HG03520 (cell line): ENCODE measurements at regions not wholly inside any gene's neighbourhood (a gene's known extent, or its start where the extent isn't known, plus 50 kb on each side); places are given as distances from the start of the nearest gene placed in this dataset.
"Not testable (repeated sequence)": the region's sequence is repeated elsewhere in the genome, so short reads cannot be mapped to it uniquely, and the experiment has no call there.

Source experiments
- ATAC-seq: cut with Tn5 transposase; IDR thresholded peaks from one replicate; pipeline ENCODE4 v1.9.1; 2021; ENCODE audit warnings: mild to moderate bottlenecking, moderate library complexity; ENCODE audit not compliant: unreplicated experiment

DNA sequence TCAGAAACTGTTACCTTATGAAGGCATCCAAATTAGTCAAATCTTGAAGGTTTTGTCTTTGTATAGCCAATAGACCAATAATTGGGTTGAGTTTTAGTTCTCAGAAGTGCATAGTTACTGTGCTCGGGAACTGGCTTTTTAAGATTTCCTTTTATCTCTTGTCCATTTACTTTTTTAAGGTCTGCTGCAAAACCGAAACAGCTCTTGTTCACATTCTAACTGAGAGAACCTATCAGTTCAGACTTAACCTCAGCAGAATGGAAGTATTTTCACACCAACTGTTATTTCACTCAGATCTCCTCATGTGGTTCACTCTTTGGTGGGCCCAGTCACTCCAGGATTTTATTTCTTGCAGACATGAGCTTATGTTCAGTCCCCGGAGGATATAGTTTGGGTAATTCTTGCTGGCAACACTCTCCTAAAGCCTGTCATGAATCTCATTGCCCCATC, 55.5 kb downstream of the TPBG start:
- ATAC-seq = peak; percentile 72

DNA sequence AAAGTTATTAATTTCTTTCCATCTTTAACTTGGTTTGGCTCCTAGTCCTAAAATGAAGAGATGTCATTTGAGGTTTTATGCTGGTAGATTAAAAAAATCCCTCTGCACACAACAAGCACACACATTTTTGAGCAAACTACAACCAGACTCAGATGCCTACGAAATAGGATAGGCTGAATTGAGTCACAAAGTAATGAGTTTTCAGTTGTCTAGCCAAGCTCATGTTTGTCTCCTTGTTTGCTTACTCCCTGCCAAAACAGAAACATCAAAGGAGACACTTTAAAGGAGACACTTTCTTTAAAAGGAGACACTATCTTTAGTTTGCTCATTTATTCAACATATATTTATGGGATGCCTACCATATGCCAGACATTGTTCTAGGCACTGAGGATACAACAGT, 56.2 kb downstream of the TPBG start:
- ATAC-seq = peak; percentile 49

DNA sequence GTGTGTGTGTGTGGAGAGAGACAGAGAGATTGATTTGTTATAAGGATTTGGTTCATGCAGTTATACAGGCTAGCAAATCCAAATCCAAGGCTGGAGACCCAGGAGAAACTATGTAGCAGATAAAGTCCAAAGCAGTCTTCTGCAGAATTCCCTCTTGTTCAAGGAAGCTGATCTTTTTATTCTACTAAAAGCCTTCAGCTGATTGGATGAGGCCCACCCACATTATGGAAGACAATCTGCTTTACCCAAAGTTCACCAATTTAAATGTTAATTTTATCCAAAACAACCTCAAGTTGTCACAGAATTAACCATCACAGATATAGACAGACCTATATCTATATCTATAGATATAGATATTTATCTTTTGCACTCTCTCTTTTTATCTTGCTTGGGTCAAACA, 67.0 kb downstream of the TPBG start:
- no peak for ATAC-seq

DNA sequence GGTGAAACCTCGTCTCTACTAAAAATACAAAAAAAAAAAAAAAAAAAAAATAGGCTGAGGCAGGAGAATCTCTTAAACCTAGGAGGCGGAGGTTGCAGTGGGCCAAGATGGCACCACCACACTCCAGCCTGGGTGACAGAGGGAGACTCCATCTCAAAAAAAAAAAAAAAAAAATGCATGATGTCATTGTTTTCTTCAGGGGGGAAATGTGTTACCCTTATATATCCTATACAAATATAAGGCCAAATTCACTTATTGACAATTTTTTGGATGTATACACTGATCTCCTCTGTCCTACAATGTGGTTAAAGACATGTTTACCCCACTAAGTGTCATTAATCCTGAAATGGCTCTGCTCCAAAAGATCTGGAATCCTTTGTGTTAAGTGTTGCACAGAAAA, 73.1 kb downstream of the TPBG start:
- ATAC-seq = no peak

DNA sequence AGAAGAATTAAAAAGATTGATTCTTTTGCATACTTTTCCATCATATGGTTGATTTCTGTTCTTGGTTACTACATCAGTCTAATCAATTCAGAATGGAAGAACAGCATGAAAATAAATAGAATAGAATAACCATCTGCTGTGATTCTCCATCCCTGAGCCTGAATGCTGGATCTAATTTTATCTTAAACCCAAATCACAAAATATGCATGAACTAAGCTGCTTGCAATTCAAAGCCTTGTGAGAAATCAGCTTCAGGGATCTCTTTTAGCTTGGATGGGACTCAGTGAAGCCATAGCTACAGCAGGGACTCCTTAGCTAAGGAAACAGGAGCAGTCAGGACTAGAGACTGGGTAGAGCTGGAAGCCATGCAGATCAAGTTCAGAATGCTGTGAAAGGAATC, 74.1 kb downstream of the TPBG start:
- ATAC-seq = no peak

DNA sequence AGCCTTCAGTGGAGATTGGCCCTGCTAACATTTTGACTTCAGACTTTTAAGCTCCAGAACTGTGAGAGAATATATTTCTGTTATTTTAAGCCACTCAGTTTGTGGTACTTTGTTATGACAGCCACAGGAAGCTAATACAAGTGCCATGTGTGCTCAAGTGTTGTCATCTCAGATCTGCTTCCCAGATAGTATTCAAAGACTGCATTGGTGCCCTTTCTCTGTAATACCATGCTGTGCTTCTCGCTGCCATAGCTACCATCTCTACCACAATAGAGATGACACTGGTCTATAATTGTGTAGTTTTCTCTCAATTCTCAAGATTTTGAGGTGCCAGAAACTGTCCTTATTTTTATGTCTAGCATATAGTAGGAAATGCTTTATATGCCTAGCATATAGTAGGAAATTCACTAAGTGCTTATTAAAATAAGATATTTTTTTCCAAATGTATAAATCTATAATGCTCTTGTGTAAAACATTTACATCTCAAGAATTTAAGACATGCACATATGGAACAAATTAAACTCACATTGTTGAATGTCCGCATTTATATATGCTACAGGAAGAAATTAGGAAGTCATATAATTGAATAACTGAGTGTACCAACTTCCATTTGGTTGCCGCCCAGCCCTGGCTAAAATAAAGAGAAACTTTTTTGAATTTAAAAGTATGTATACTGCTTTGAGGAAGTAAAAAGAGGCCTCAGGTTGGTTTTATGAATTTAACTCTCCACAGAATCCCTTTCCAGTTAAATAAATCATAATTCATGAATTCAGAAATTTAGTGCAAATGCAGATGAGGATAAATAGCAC, 77.6 kb downstream of the TPBG start:
- ATAC-seq = no peak

DNA sequence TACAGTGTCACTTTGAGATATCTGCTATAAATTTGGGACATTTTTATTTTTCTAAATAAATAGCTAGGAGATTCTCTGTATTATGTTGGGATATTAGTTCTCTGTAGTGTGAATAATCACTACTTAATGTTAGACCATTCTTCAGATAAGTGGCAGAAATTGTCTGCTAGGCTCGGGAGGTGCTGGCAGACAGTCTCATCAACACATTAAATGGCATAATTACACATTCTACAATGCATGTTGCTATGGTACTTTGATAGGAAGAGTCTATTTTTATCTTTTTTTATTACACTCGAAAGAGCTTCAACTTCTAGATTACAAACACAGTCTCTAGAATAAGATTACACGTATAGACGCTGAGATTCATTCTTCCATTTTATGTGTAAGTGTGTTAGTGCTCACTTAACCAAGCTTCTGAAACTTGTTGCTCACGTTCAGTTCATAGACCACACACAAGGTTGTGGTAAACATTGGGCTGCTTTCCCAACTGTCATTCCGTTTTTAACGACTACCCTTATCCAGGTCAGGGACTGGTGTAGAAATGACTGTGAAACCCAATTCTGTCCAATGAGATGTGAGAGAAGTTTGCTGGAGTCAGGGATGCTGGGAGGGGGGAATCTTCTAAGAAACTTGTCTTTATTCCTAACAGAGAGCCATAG, 78.6 kb downstream of the TPBG start:
- no peak for ATAC-seq

DNA sequence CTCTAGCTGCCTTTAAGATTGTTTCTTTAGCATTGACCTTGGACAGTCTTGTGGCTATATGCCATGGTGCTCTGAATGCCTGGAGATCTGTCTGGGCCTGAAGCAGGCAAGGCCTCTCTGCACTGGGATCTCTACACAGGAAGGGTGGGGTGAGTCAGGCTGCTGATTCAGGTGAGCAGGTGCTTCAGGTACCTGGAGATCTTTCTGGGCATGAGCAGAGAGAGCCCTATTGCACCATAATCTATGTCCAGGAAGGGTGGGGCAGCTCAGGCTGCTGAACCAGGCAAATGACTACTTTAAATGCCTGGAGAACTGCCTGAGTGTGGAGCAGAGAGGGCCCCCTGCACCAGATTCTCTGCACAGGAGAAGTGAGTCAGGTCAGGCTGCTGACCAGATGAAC, 94.5 kb downstream of the TPBG start:
- no peak for ATAC-seq

DNA sequence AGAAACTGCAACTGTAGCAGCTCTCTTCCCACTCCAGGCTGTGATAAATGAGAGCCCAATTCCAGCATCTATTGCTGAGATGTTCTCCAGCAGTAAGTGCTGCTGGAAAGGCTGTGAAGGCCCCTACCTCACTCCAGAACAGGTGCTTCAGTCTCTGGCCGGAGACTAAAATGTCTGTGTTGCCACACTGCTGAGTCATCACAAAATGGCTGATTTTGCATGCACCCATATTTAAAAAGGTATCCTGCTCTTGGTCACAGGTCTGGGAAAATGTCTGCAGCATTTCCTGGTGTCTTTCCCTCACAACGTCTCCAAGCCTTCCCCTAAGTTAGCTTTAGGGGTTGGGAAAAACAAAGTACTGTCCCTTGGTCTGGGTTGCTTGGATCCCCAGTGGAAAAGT, 95.1 kb downstream of the TPBG start:
- no peak for ATAC-seq

DNA sequence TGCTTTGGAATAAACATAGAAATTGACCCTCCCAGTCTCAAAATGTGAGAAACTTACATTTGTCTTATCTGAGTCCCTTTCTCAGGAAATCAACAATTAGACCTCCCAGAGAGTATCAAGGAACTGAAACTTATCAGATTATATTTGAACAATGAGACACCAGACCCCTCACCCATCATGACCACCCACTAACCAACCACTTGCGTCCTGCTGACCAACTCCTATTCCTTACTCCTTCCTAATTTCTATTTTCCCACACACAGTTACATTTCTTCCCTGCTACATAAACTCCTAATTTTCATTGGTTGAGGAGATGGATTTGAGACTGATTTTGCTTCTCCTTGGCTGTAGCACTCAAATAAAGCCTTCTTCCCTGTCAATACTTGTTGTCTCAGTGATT, 97.9 kb downstream of the TPBG start:
- ATAC-seq = no peak

DNA sequence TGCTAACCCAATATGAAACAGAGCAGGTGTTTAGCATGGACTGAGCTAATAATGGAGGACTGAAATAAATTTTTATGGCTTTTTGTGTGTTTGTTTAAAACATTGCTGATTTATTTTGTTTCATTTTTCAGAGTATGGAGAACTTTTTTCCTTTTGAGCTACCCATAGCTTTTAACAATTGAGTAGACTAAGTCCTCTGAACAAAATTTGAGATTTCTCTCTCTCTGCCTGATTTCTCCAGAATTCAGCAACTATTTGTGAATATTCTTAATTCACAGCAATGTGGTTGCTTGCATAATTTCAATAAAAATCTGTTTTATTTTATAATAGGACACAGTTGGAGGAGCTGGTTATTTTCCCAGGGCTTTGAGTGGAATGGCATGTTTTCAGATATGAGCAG, 103.7 kb downstream of the TPBG start:
- ATAC-seq = no peak

DNA sequence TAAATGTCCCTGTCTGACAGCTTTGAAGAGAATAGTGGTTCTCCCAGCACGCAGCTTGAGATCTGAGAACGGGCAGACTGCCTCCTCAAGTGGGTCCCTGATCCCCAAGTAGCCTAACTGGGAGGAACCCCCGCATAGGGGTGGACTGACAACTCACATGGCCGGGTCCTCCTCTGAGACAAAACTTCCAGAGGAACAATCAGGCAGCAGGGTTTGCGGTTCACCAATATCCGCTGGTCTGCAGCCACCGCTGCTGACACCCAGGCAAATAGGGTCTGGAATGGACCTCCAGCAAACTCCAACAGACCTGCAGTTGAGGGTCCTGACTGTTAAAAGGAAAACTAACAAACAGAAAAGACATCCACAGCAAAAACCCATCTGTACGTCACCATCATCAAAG, 106.5 kb downstream of the TPBG start:
- ATAC-seq = not testable (repeated sequence)

DNA sequence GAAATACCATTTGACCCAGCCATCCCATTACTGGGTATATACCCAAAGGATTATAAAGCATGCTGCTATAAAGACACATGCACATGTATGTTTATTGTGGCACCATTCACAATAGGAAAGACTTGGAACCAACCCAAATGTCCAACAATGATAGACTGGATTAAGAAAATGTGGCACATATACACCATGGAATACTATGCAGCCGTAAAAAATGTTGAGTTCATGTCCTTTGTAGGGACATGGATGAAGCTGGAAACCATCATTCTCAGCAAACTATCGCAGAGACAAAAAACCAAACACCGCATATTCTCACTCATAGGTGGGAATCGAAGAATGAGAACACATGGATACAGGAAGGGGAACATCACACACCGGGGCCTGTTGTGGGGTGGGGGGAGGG, 111.5 kb downstream of the TPBG start:
- not testable (repeated sequence) for ATAC-seq

DNA sequence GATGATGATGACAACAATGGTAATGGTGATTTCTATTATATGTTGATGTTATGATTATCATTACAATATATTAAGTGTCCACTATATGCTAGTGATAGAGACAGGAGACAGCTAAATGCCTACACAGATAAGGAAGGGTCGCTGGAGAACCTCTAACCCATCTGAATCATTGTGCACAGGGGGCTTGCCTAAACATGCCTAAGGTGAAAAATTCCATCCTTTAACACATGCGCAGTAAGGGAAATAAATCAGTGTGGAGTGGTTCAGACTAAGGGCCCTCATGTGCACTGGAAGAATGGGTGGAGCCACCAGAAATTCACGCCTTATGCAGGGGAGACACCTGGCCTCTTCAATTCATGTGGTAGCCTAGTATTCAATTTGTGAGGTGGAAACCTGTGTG, 120.4 kb downstream of the TPBG start:
- ATAC-seq = no peak

DNA sequence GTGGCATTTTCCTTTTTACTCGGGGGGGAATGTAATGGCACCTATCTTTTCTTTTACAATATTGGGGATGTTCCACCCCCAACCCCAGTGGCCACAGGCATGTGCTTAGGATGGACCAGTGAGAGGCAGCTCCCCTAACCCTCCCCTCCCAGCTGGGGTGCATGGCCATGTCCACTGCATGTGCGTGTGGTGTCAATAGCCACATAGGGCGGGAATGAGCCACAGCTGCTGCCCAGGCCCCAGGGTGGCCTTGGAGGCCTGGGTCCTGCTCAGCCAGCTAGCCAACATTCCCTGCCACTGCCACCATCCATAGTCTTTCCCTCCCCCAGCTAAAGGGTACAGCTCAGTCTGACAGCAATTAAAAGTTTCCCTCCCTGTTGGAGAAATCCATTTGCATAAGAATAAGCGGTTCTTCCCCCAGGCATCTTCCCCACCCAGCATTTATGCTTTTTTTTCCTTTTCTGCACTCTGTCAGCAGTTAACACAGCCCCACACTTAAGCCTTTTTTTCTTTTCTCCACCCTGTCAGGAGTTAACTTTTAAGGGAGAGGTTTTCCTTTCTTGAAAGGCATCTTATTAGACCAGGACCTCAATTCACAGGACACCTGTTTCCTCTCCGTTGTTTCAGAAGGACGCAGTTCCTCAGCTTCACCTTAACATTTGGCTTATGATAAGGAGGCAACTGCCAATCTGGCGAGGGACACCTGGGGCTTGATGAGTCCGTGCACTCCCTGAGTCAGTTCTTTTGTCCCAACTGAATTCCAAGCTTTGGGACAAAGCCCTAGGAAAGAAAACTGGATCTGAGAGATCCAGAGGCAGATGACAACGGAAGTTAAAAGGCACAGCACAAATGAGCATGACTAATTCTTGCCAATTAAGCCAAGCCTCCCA, 121.4 kb downstream of the TPBG start:
- no peak for ATAC-seq

DNA sequence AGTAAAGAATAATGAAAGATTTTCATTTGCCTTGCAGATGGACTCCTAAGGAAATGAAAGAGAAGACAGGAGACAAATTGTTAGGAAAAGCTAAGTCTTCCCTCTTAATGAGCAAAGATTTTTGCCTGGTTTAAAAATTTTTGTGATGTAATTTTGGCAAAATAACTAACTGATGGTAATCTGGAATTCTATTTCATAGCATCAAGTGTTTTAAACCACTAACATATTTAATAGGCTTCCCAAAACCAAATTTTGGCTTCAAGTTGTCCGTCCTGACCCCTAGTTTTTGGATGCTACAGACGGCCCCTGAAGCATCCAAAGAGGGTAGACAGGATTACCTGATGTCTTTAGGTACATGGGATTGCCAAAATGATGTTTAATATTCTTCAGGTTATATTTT, 124.3 kb downstream of the TPBG start:
- ATAC-seq = no peak

DNA sequence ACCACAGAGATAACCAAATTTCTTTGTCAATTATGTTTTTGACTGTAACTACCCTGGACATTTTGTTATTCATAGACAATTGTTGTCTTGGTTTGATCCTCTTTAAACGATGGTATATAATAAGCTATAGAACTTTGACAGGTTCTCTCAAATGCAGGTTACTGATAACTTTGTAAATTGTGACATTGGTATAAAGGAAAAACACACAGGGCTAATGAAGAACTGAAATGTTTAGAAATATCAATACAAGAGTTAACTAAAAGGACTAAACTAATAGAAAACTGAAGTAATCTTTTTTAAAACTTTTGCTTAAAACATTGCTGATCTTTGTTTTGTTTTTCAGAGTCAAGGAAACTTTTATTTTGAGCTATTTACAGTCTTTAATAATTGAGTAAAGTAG, 124.8 kb downstream of the TPBG start:
- ATAC-seq = no peak

DNA sequence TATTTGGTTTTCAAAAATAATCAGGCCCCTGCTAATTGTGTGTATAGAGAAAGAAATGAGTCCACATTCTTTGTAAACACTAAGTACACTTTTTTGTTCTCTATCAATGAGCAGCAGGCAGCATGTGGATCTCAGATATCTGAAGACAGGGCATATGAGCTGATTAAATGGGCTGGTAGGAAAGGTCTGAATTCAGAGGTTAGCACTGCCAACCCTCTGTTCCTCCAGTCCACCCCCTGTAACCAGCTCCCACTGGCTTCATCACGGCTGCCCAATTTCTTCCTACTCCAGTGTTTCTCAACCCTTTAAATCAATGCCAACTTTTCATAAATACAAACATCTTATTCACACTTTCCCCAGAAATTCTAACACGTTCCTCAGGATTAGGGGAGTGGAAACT, 128.5 kb downstream of the TPBG start:
- no peak for ATAC-seq

DNA sequence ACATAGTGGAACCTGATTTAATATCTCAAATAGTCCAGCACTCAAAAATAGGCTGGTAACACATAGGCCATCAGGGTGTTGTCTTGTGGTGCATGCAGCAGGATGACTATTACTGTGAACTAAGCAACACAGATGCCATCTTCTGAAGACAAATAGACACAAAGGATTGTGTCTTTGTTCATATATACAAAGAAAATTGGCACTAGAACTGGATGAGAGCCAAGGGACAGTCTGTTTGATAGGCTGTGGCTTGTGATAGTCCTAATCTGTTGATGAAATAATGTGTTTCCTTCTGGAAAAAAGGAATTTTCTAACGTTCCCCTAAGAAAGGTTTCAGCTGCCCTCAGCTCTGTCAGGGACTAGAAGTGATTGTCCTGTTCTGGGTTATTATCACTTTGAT, 129.8 kb downstream of the TPBG start:
- ATAC-seq = no peak

DNA sequence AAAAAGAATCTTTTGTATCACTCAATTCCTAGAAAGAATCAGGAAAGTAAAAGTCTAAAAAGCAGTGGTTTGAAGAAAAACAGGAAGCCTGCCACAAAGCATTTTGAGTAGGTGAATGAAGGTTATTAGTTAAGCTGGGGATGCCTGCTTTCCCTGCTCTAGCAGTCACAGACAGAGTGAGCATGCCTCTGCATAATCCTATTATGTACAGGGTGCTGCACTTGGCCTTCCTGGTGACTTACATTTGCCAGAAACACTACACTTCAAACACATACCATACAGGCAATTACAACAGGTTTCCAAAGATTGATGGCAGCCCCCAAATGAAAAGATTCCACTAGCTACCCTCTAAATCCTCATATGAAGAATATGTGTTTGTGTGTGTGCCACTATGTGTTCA, 130.8 kb downstream of the TPBG start:
- ATAC-seq = no peak

DNA sequence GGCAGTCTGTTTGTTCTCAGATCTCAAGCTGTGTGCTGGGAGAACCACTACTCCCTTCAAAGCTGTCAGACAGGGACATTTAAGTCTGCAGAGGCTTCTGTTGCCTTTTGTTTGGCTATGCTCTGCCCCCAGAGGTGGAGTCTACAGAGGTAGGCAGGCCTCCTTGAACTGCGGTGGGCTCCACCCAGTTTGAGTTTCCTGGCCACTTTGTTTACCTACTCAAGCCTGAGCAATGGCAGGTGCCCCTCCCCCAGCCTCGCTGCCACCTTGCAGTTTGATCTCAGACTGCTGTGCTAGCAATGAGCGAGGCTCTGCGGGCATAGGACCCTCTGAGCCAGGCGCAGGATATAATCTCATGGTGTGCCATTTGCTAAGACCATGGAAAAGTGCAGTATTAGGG, 138.3 kb downstream of the TPBG start:
- ATAC-seq = not testable (repeated sequence)

DNA sequence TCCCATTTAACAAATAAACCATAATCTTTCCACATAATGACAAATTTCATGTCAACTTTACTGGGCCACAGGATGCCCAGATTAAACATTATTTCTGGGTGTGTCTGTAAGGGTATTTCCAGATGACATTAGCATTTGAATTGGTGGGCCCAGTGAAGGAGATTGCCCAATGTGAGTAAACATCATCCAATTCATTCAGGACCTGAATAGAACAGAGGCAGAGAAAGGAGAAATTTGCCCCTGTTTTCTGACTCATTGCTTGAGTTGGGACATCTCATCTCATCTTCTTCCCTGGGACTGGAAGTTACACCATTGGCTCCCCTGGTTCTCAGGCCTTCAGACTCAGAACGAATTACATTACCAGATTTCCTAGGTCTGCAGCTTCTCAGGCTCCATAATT, 142.9 kb downstream of the TPBG start:
- no peak for ATAC-seq
